Mesenchymal stem cell (in vitro differentiated cells and primary cell): ENCODE measurements at regions not wholly inside any gene's neighbourhood (a gene's known extent, or its start where the extent isn't known, plus 50 kb on each side); places are given as distances from the start of the nearest gene placed in this dataset.

ENCODE experiments used
- DNase-seq: peaks from one replicate; pipeline ENCODE4 v3.0.0-alpha.2; 2013
- H2AFZ ChIP-seq: one replicate; pipeline ENCODE4 v1.6.1; 2013; ENCODE audit warnings: low read depth, mild to moderate bottlenecking, control low read depth, inconsistent platforms, low read length, moderate library complexity
- H2AK5ac ChIP-seq: 2 replicates; pipeline ENCODE4 v1.6.1; 2013; ENCODE audit warnings: low read length, moderate library complexity, mild to moderate bottlenecking, inconsistent platforms; ENCODE audit not compliant: severe bottlenecking
- H2BK120ac ChIP-seq: one replicate; pipeline ENCODE4 v1.6.1; 2013; ENCODE audit warnings: low read depth, mild to moderate bottlenecking, inconsistent platforms, low read length, moderate library complexity
- H2BK12ac ChIP-seq, 2 experiments: one replicate each; pipeline ENCODE4 v1.6.1; 2013; ENCODE audit warnings: inconsistent platforms in 2 of 2, low read length in 2 of 2, mild to moderate bottlenecking in 2 of 2, moderate library complexity in 2 of 2, control low read depth in 1 of 2
- H2BK15ac ChIP-seq: one replicate; pipeline ENCODE4 v1.6.1; 2013; ENCODE audit warnings: mild to moderate bottlenecking, low read depth, inconsistent platforms; ENCODE audit not compliant: poor library complexity, severe bottlenecking
- H2BK5ac ChIP-seq: 2 replicates; pipeline ENCODE4 v1.6.1; 2013; ENCODE audit warnings: low read depth, mild to moderate bottlenecking, low read length, control low read depth, inconsistent platforms; ENCODE audit not compliant: poor library complexity, severe bottlenecking
- H3K14ac ChIP-seq, 2 experiments: one replicate each; pipeline ENCODE4 v1.6.1; 2013; ENCODE audit warnings: inconsistent platforms in 2 of 2, low read length in 2 of 2, control low read depth in 1 of 2, mild to moderate bottlenecking in 1 of 2, moderate library complexity in 1 of 2
- H3K18ac ChIP-seq, 2 experiments: one replicate each; pipeline ENCODE4 v1.6.1; 2013; ENCODE audit warnings: inconsistent platforms in 2 of 2, low read length in 2 of 2, control low read depth in 1 of 2, low read depth in 1 of 2, mild to moderate bottlenecking in 1 of 2
- H3K23ac ChIP-seq, 2 experiments: one replicate each; pipeline ENCODE4 v1.6.1; 2013; ENCODE audit warnings: inconsistent platforms in 2 of 2, low read length in 2 of 2, mild to moderate bottlenecking in 2 of 2, moderate library complexity in 2 of 2, control low read depth in 1 of 2
- H3K27ac ChIP-seq: 2 replicates; pipeline ENCODE4 v1.5.1; 2013; ENCODE audit warnings: mild to moderate bottlenecking, moderate library complexity, low read length, control low read depth, inconsistent platforms; ENCODE audit not compliant: poor library complexity, severe bottlenecking
- H3K27me3 ChIP-seq, 2 experiments: 2 replicates each; pipeline versions ENCODE4 v1.6.1 to v1.7.0; 2013; ENCODE audit warnings: low read length in 2 of 2, mild to moderate bottlenecking in 2 of 2, moderate library complexity in 2 of 2, control low read depth in 1 of 2, inconsistent platforms in 1 of 2; ENCODE audit not compliant: control insufficient read depth in 1 of 2, insufficient read depth in 1 of 2
- H3K36me3 ChIP-seq, 2 experiments: 2 replicates each; pipeline versions ENCODE4 v1.6.1 to v1.7.0; 2013; ENCODE audit warnings: low read length in 2 of 2, control low read depth in 1 of 2, inconsistent platforms in 1 of 2, low read depth in 1 of 2, mild to moderate bottlenecking in 1 of 2; ENCODE audit not compliant: insufficient read depth in 2 of 2, control insufficient read depth in 1 of 2
- H3K4ac ChIP-seq, 2 experiments: one replicate each; pipeline ENCODE4 v1.6.1; 2013; ENCODE audit warnings: inconsistent platforms in 2 of 2, low read length in 2 of 2, mild to moderate bottlenecking in 2 of 2, moderate library complexity in 2 of 2, control low read depth in 1 of 2, low read depth in 1 of 2
- H3K4me1 ChIP-seq: 2 replicates; pipeline ENCODE4 v1.6.1; 2013; ENCODE audit warnings: low read depth, low read length, control low read depth; ENCODE audit not compliant: control insufficient read depth, insufficient read depth
- H3K4me2 ChIP-seq: 2 replicates; pipeline ENCODE4 v1.6.1; 2013; ENCODE audit warnings: low read length, mild to moderate bottlenecking, inconsistent platforms; ENCODE audit not compliant: poor library complexity, severe bottlenecking
- H3K4me3 ChIP-seq, 2 experiments: 2 replicates each; pipeline versions ENCODE4 v1.5.1 to v1.7.0; 2013; ENCODE audit warnings: low read length in 2 of 2, mild to moderate bottlenecking in 2 of 2, control low read depth in 1 of 2, low read depth in 1 of 2; ENCODE audit not compliant: insufficient read depth in 1 of 2
- H3K79me1 ChIP-seq: replicated peaks from 2 replicates; pipeline ENCODE4 v1.6.1; 2013; ENCODE audit warnings: mild to moderate bottlenecking, control low read depth, low read length, inconsistent platforms; ENCODE audit not compliant: poor library complexity, severe bottlenecking
- H3K9ac ChIP-seq: 2 replicates; pipeline ENCODE4 v1.7.0; 2013; ENCODE audit warnings: mild to moderate bottlenecking, low read length, moderate library complexity
- H3K9me3 ChIP-seq: 2 replicates; pipeline ENCODE4 v1.7.0; 2013; ENCODE audit warnings: mild to moderate bottlenecking, low read length; ENCODE audit not compliant: control insufficient read depth
- H4K8ac ChIP-seq: one replicate; pipeline ENCODE4 v1.6.1; 2013; ENCODE audit warnings: inconsistent platforms, mild to moderate bottlenecking, low read length, moderate library complexity
- H4K91ac ChIP-seq: one replicate; pipeline ENCODE4 v1.6.1; 2013; ENCODE audit warnings: mild to moderate bottlenecking, low read length, inconsistent platforms
- WGBS: methylation state at CpG from one replicate; pipeline ENCODE4 v1.1.7; 2013; ENCODE audit warnings: mixed read lengths; 5-methylcytosine and 5-hydroxymethylcytosine counted together

GRCh38 chr2:5592916-5593315 lies 99.3 kb upstream of the SOX11 start:
- Histone ChIP-seq H4K91ac (no peak overlapping the region), H3K79me1 (no peaks in the 10 kb centered on the region), H3K23ac (no peak overlapping the region), H4K8ac (no peak overlapping the region), H3K27ac (no peak overlapping the region), H3K18ac (no peak overlapping the region), H3K4me2 (no peak overlapping the region), H3K9me3 (peaks cover 18% of the 10 kb centered on the region), H2BK5ac (no peak overlapping the region), H2BK12ac (no peak overlapping the region), H2BK120ac (no peak overlapping the region), H3K27me3 (no peaks in the 10 kb centered on the region), H3K9ac (no peak overlapping the region), H3K4me1 (no peaks in the 10 kb centered on the region), H2AFZ (no peak overlapping the region), H2BK15ac (no peak overlapping the region), H3K4ac (no peak overlapping the region), H2AK5ac (no peak overlapping the region), H3K4me3 (no peak overlapping the region), H3K36me3 (no peaks in the 10 kb centered on the region), H3K14ac (no peak overlapping the region)
- DNase-seq = no peak
- whole genome bisulfite sequencing = 90% methylated on average over 2 of the region's 3 CpGs

- no peak overlapping the region for H4K91ac ChIP-seq
- H3K27ac ChIP-seq = no peak overlapping the region
- no peak overlapping the region for H2BK120ac ChIP-seq
- H3K18ac ChIP-seq = no peak overlapping the region
- no peaks in the 10 kb centered on the region for H3K36me3 ChIP-seq
- no peak overlapping the region for H2BK12ac ChIP-seq
- no CpG with 5 or more reads among the region's 6 CpGs for WGBS
- no peak overlapping the region for H2AFZ ChIP-seq
- H4K8ac ChIP-seq = no peak overlapping the region
- no peak overlapping the region for H3K23ac ChIP-seq
- no peak overlapping the region for H3K4me2 ChIP-seq
- H2AK5ac ChIP-seq = no peak overlapping the region
- no peak overlapping the region for H3K9ac ChIP-seq
- DNase-seq = no peak
- H3K4me1 ChIP-seq = no peaks in the 10 kb centered on the region
- no peak overlapping the region for H3K14ac ChIP-seq
- no peak overlapping the region for H3K4me3 ChIP-seq
- peaks cover 27% of the 10 kb centered on the region for H3K9me3 ChIP-seq
- no peaks in the 10 kb centered on the region for H3K27me3 ChIP-seq
- no peak overlapping the region for H2BK15ac ChIP-seq
- H3K79me1 ChIP-seq = no peaks in the 10 kb centered on the region
- no peak overlapping the region for H2BK5ac ChIP-seq
- H3K4ac ChIP-seq = no peak overlapping the region
These were observed 97.9 kb upstream of the SOX11 start for GRCh38 chr2:5594249-5594695.

GRCh38 chr2:5596868-5597267 lies 95.3 kb upstream of the SOX11 start:
- H3K9ac ChIP-seq = no peak overlapping the region
- H3K23ac ChIP-seq = no peak overlapping the region
- no peaks in the 10 kb centered on the region for H3K4me1 ChIP-seq
- H4K8ac ChIP-seq = no peak overlapping the region
- H2BK120ac ChIP-seq = no peak overlapping the region
- no peak overlapping the region for H2AFZ ChIP-seq
- no peaks in the 10 kb centered on the region for H3K27me3 ChIP-seq
- H4K91ac ChIP-seq = no peak overlapping the region
- no peak overlapping the region for H2BK12ac ChIP-seq
- DNase-seq = no peak
- no peak overlapping the region for H3K18ac ChIP-seq
- no peak overlapping the region for H2AK5ac ChIP-seq
- no peak overlapping the region for H3K4me3 ChIP-seq
- H3K36me3 ChIP-seq = no peaks in the 10 kb centered on the region
- H3K14ac ChIP-seq = no peak overlapping the region
- H2BK5ac ChIP-seq = no peak overlapping the region
- no peak overlapping the region for H3K4me2 ChIP-seq
- H3K4ac ChIP-seq = no peak overlapping the region
- peaks cover 27% of the 10 kb centered on the region for H3K9me3 ChIP-seq
- no peaks in the 10 kb centered on the region for H3K79me1 ChIP-seq
- H3K27ac ChIP-seq = no peak overlapping the region
- no peak overlapping the region for H2BK15ac ChIP-seq

- Histone ChIP-seq H3K4me2 (no peak overlapping the region), H3K36me3 (no peaks in the 10 kb centered on the region), H3K14ac (no peak overlapping the region), H4K8ac (no peak overlapping the region), H3K4me3 (no peak overlapping the region), H4K91ac (no peak overlapping the region), H3K23ac (no peak overlapping the region), H2BK120ac (no peak overlapping the region), H3K79me1 (no peaks in the 10 kb centered on the region), H3K4me1 (no peaks in the 10 kb centered on the region), H2BK5ac (no peak overlapping the region), H3K27ac (no peak overlapping the region), H3K27me3 (no peaks in the 10 kb centered on the region), H2BK12ac (no peak overlapping the region), H3K9me3 (peaks cover 28% of the 10 kb centered on the region), H3K9ac (no peak overlapping the region), H3K4ac (no peak overlapping the region), H2AFZ (no peak overlapping the region), H2BK15ac (no peak overlapping the region), H2AK5ac (no peak overlapping the region), H3K18ac (no peak overlapping the region)
- DNase-seq = no peak
- 91% methylated on average over 4 of the region's 4 CpGs for WGBS
These were observed 94.0 kb upstream of the SOX11 start for GRCh38 chr2:5598156-5598555.
